Tibial nerve (tissue), 4 donors: ENCODE measurements at regions not wholly inside any gene's neighbourhood (a gene's known extent, or its start where the extent isn't known, plus 50 kb on each side); places are given as distances from the start of the nearest gene placed in this dataset.

ENCODE experiments used
- EP300 ChIP-seq, 2 donors: sonication (generic); formaldehyde crosslinking; IDR thresholded peaks; one replicate each; pipeline ENCODE4 v1.6.1; 2017; ENCODE audit warnings: antibody characterized with exemption in 2 of 2, mild to moderate bottlenecking in 1 of 2
- POLR2A ChIP-seq, 2 donors: fragments of 450-650 bp; IDR thresholded peaks; one replicate each; pipeline ENCODE4 v1.6.1; 2017; ENCODE audit warnings: antibody characterized with exemption in 2 of 2, mild to moderate bottlenecking in 2 of 2, moderate library complexity in 2 of 2
- TF ChIP-seq, protein P1 (sequence below), 5 experiments: fragments of 200-600 bp in 3 of 5; fragments of 450-650 bp in 2 of 5; sonication (generic) in 3 of 5; IDR thresholded peaks; one replicate each; pipeline ENCODE4 v1.5.1; 2016 to 2019; ENCODE audit warnings: antibody characterized with exemption in 5 of 5, mild to moderate bottlenecking in 3 of 5, moderate library complexity in 2 of 5

- TF ChIP-seq, protein P1, sequence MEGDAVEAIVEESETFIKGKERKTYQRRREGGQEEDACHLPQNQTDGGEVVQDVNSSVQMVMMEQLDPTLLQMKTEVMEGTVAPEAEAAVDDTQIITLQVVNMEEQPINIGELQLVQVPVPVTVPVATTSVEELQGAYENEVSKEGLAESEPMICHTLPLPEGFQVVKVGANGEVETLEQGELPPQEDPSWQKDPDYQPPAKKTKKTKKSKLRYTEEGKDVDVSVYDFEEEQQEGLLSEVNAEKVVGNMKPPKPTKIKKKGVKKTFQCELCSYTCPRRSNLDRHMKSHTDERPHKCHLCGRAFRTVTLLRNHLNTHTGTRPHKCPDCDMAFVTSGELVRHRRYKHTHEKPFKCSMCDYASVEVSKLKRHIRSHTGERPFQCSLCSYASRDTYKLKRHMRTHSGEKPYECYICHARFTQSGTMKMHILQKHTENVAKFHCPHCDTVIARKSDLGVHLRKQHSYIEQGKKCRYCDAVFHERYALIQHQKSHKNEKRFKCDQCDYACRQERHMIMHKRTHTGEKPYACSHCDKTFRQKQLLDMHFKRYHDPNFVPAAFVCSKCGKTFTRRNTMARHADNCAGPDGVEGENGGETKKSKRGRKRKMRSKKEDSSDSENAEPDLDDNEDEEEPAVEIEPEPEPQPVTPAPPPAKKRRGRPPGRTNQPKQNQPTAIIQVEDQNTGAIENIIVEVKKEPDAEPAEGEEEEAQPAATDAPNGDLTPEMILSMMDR (IDR thresholded peaks at IDR 0.05), result no peak
- TF ChIP-seq POLR2A (IDR thresholded peaks at IDR 0.05), result no peak
- TF ChIP-seq EP300 (IDR thresholded peaks at IDR 0.05), result no peak
These were observed 96.1 kb upstream of the TARDBP start for GRCh38 chr1:10916311-10916710.
